ENCODE measurements at regions not wholly inside any gene's neighbourhood (a gene's known extent, or its start where the extent isn't known, plus 50 kb on each side); places are given as distances from the start of the nearest gene placed in this dataset.

GRCh38 chr5:102603670-102604069 is 104.9 kb upstream of the SLCO6A1 start:
- H3K27ac ChIP-seq (ENCODE audit: low read depth in 2 of 2, low read length in 1 of 2): no peak overlapping the region
- no peaks in the 10 kb centered on the region for H3K27me3 ChIP-seq (ENCODE audit: control insufficient read depth in 1 of 2, insufficient read depth in 2 of 2, low read length in 2 of 2)
- H3K9me3 ChIP-seq (ENCODE audit: control insufficient read depth in 2 of 2, insufficient read depth in 1 of 2, low read depth in 1 of 2, low read length in 1 of 2): no peaks in the 10 kb centered on the region
- no peaks in the 10 kb centered on the region for H3K4me1 ChIP-seq (ENCODE audit: control insufficient read depth in 2 of 2, insufficient read depth in 2 of 2, low read length in 1 of 2)
- no peaks in the 10 kb centered on the region for H3K36me3 ChIP-seq (ENCODE audit: control insufficient read depth in 2 of 2, insufficient read depth in 2 of 2, low read length in 1 of 2)
- no peak overlapping the region for H3K4me3 ChIP-seq (ENCODE audit: low read depth in 1 of 2, low read length in 2 of 2)

GRCh38 chr5:102608414-102608813 is 109.6 kb upstream of the SLCO6A1 start:
- no peaks in the 10 kb centered on the region for H3K9me3 ChIP-seq (ENCODE audit: control insufficient read depth in 2 of 2, insufficient read depth in 1 of 2, low read depth in 1 of 2, low read length in 1 of 2)
- WGBS, 2 donors: 62 to 81% methylated on average over 4 of the region's 4 CpGs
- H3K27me3 ChIP-seq (ENCODE audit: control insufficient read depth in 1 of 2, insufficient read depth in 2 of 2, low read length in 2 of 2): no peaks in the 10 kb centered on the region
- H3K4me3 ChIP-seq (ENCODE audit: low read depth in 1 of 2, low read length in 2 of 2): no peak overlapping the region
- no peaks in the 10 kb centered on the region for H3K36me3 ChIP-seq (ENCODE audit: control insufficient read depth in 2 of 2, insufficient read depth in 2 of 2, low read length in 1 of 2)
- no peaks in the 10 kb centered on the region for H3K4me1 ChIP-seq (ENCODE audit: control insufficient read depth in 2 of 2, insufficient read depth in 2 of 2, low read length in 1 of 2)
- H3K27ac ChIP-seq (ENCODE audit: low read depth in 2 of 2, low read length in 1 of 2): no peak overlapping the region

GRCh38 chr5:102611312-102611711 is 112.5 kb upstream of the SLCO6A1 start:
- Histone ChIP-seq H3K27ac (ENCODE audit: low read depth in 2 of 2, low read length in 1 of 2) (no peak overlapping the region), H3K36me3 (ENCODE audit: control insufficient read depth in 2 of 2, insufficient read depth in 2 of 2, low read length in 1 of 2) (no peaks in the 10 kb centered on the region), H3K4me3 (ENCODE audit: low read depth in 1 of 2, low read length in 2 of 2) (no peak overlapping the region), H3K9me3 (ENCODE audit: control insufficient read depth in 2 of 2, insufficient read depth in 1 of 2, low read depth in 1 of 2, low read length in 1 of 2) (no peaks in the 10 kb centered on the region), H3K4me1 (ENCODE audit: control insufficient read depth in 2 of 2, insufficient read depth in 2 of 2, low read length in 1 of 2) (no peaks in the 10 kb centered on the region), H3K27me3 (ENCODE audit: control insufficient read depth in 1 of 2, insufficient read depth in 2 of 2, low read length in 2 of 2) (no peaks in the 10 kb centered on the region)
- WGBS, 2 donors: 38 to 50% methylated on average over 1 of the region's 1 CpG

GRCh38 chr5:102613661-102614060 is 114.9 kb upstream of the SLCO6A1 start:
- 82% methylated on average over 2 of the region's 2 CpGs for WGBS, 2 donors

GRCh38 chr5:102617191-102618187 is 118.7 kb upstream of the SLCO6A1 start:
- Histone ChIP-seq H3K27ac (ENCODE audit: low read depth in 2 of 2, low read length in 1 of 2) (no peak overlapping the region), H3K4me3 (ENCODE audit: low read depth in 1 of 2, low read length in 2 of 2) (no peak overlapping the region), H3K9me3 (ENCODE audit: control insufficient read depth in 2 of 2, insufficient read depth in 1 of 2, low read depth in 1 of 2, low read length in 1 of 2) (no peaks in the 10 kb centered on the region), H3K36me3 (ENCODE audit: control insufficient read depth in 2 of 2, insufficient read depth in 2 of 2, low read length in 1 of 2) (no peaks in the 10 kb centered on the region), H3K27me3 (ENCODE audit: control insufficient read depth in 1 of 2, insufficient read depth in 2 of 2, low read length in 2 of 2) (no peaks in the 10 kb centered on the region), H3K4me1 (ENCODE audit: control insufficient read depth in 2 of 2, insufficient read depth in 2 of 2, low read length in 1 of 2) (no peaks in the 10 kb centered on the region)
- 74 to 77% methylated on average over 5 of the region's 5 CpGs for WGBS, 2 donors

More at GRCh38 chr5:102613661-102614060, 114.9 kb upstream of the SLCO6A1 start:
- H3K9me3 ChIP-seq (ENCODE audit: control insufficient read depth in 2 of 2, insufficient read depth in 1 of 2, low read depth in 1 of 2, low read length in 1 of 2): no peaks in the 10 kb centered on the region
- no peaks in the 10 kb centered on the region for H3K27me3 ChIP-seq (ENCODE audit: control insufficient read depth in 1 of 2, insufficient read depth in 2 of 2, low read length in 2 of 2)
- no peak overlapping the region for H3K4me3 ChIP-seq (ENCODE audit: low read depth in 1 of 2, low read length in 2 of 2)
- no peak overlapping the region for H3K27ac ChIP-seq (ENCODE audit: low read depth in 2 of 2, low read length in 1 of 2)
- no peaks in the 10 kb centered on the region for H3K36me3 ChIP-seq (ENCODE audit: control insufficient read depth in 2 of 2, insufficient read depth in 2 of 2, low read length in 1 of 2)
- H3K4me1 ChIP-seq (ENCODE audit: control insufficient read depth in 2 of 2, insufficient read depth in 2 of 2, low read length in 1 of 2): no peaks in the 10 kb centered on the region

GRCh38 chr5:102622262-102622661 is 123.5 kb upstream of the SLCO6A1 start:
- H3K9me3 ChIP-seq (ENCODE audit: control insufficient read depth in 2 of 2, insufficient read depth in 1 of 2, low read depth in 1 of 2, low read length in 1 of 2): no peaks in the 10 kb centered on the region
- no peaks in the 10 kb centered on the region for H3K27me3 ChIP-seq (ENCODE audit: control insufficient read depth in 1 of 2, insufficient read depth in 2 of 2, low read length in 2 of 2)
- WGBS, 2 donors: 73 to 77% methylated on average over 3 of the region's 3 CpGs
- H3K27ac ChIP-seq (ENCODE audit: low read depth in 2 of 2, low read length in 1 of 2): no peak overlapping the region
- H3K4me1 ChIP-seq (ENCODE audit: control insufficient read depth in 2 of 2, insufficient read depth in 2 of 2, low read length in 1 of 2): no peaks in the 10 kb centered on the region
- H3K36me3 ChIP-seq (ENCODE audit: control insufficient read depth in 2 of 2, insufficient read depth in 2 of 2, low read length in 1 of 2): no peaks in the 10 kb centered on the region
- no peak overlapping the region for H3K4me3 ChIP-seq (ENCODE audit: low read depth in 1 of 2, low read length in 2 of 2)

- Histone ChIP-seq H3K4me3 (ENCODE audit: low read depth in 1 of 2, low read length in 2 of 2) (no peak overlapping the region), H3K27ac (ENCODE audit: low read depth in 2 of 2, low read length in 1 of 2) (no peak overlapping the region), H3K27me3 (ENCODE audit: control insufficient read depth in 1 of 2, insufficient read depth in 2 of 2, low read length in 2 of 2) (no peaks in the 10 kb centered on the region), H3K4me1 (ENCODE audit: control insufficient read depth in 2 of 2, insufficient read depth in 2 of 2, low read length in 1 of 2) (peaks cover 0 to 2% of the 10 kb centered on the region in 2 donors), H3K9me3 (ENCODE audit: control insufficient read depth in 2 of 2, insufficient read depth in 1 of 2, low read depth in 1 of 2, low read length in 1 of 2) (no peaks in the 10 kb centered on the region), H3K36me3 (ENCODE audit: control insufficient read depth in 2 of 2, insufficient read depth in 2 of 2, low read length in 1 of 2) (no peaks in the 10 kb centered on the region)
- 61 to 68% methylated on average over 4 of the region's 4 CpGs for WGBS, 2 donors
These were observed 124.7 kb upstream of the SLCO6A1 start for GRCh38 chr5:102623329-102624065.

GRCh38 chr5:102624405-102624804 is 125.6 kb upstream of the SLCO6A1 start:
- H3K4me3 ChIP-seq (ENCODE audit: low read depth in 1 of 2, low read length in 2 of 2): no peak overlapping the region
- H3K36me3 ChIP-seq (ENCODE audit: control insufficient read depth in 2 of 2, insufficient read depth in 2 of 2, low read length in 1 of 2): no peaks in the 10 kb centered on the region
- WGBS, 2 donors: 62 to 70% methylated on average over 6 of the region's 6 CpGs
- no peak overlapping the region for H3K27ac ChIP-seq (ENCODE audit: low read depth in 2 of 2, low read length in 1 of 2)
- no peaks in the 10 kb centered on the region for H3K27me3 ChIP-seq (ENCODE audit: control insufficient read depth in 1 of 2, insufficient read depth in 2 of 2, low read length in 2 of 2)
- H3K4me1 ChIP-seq (ENCODE audit: control insufficient read depth in 2 of 2, insufficient read depth in 2 of 2, low read length in 1 of 2): peaks cover 0 to 3% of the 10 kb centered on the region in 2 donors
- H3K9me3 ChIP-seq (ENCODE audit: control insufficient read depth in 2 of 2, insufficient read depth in 1 of 2, low read depth in 1 of 2, low read length in 1 of 2): no peaks in the 10 kb centered on the region

- H3K9me3 ChIP-seq (ENCODE audit: control insufficient read depth in 2 of 2, insufficient read depth in 1 of 2, low read depth in 1 of 2, low read length in 1 of 2): no peaks in the 10 kb centered on the region
- H3K36me3 ChIP-seq (ENCODE audit: control insufficient read depth in 2 of 2, insufficient read depth in 2 of 2, low read length in 1 of 2): no peaks in the 10 kb centered on the region
These were observed 126.7 kb upstream of the SLCO6A1 start for GRCh38 chr5:102625468-102625867.

More at GRCh38 chr5:102625468-102625867, 126.7 kb upstream of the SLCO6A1 start:
- Histone ChIP-seq H3K4me3 (ENCODE audit: low read depth in 1 of 2, low read length in 2 of 2) (no peak overlapping the region), H3K4me1 (ENCODE audit: control insufficient read depth in 2 of 2, insufficient read depth in 2 of 2, low read length in 1 of 2) (peaks cover 0 to 3% of the 10 kb centered on the region in 2 donors), H3K27me3 (ENCODE audit: control insufficient read depth in 1 of 2, insufficient read depth in 2 of 2, low read length in 2 of 2) (no peaks in the 10 kb centered on the region), H3K27ac (ENCODE audit: low read depth in 2 of 2, low read length in 1 of 2) (no peak overlapping the region)
